HEK293T (cell line): ENCODE measurements at regions not wholly inside any gene's neighbourhood (a gene's known extent, or its start where the extent isn't known, plus 50 kb on each side); places are given as distances from the start of the nearest gene placed in this dataset.

Experiments
- CTCF ChIA-PET: fragments of 350-600 bp; formaldehyde crosslinking; extraction: SDS; loops from one replicate; lab custom pipeline; 2021; ENCODE audit warnings: antibody characterized with exemption, inconsistent platforms; lab: Yijun Ruan, JAX
- POLR2A ChIA-PET: fragments of 350-600 bp; formaldehyde crosslinking; extraction: SDS; loops from one replicate; lab custom pipeline; 2020; ENCODE audit warnings: antibody characterized with exemption, inconsistent platforms; lab: Yijun Ruan, JAX
- DNase-seq: peaks from one replicate; pipeline ENCODE4 v3.0.0; 2012; ENCODE audit warnings: mixed read lengths; ENCODE audit errors: extremely low spot score
- ARNT ChIP-seq: fragments of 450-650 bp; IDR thresholded peaks from 2 replicates; pipeline ENCODE4 v1.6.1; 2017; ENCODE audit warnings: mild to moderate bottlenecking
- BHLHE40 ChIP-seq: fragments of 450-650 bp; IDR thresholded peaks from 2 replicates; pipeline ENCODE4 v1.6.1; 2016; ENCODE audit warnings: mild to moderate bottlenecking, moderate library complexity, borderline replicate concordance
- CTBP1 ChIP-seq: fragments of 450-650 bp; IDR thresholded peaks from 2 replicates; pipeline ENCODE4 v1.6.1; 2016; ENCODE audit warnings: borderline replicate concordance
- ELF4 ChIP-seq: fragments of 450-650 bp; IDR thresholded peaks from 2 replicates; pipeline ENCODE4 v1.6.1; 2017; ENCODE audit warnings: antibody characterized with exemption
- FOXA1 ChIP-seq: fragments of 450-650 bp; IDR thresholded peaks from 2 replicates; pipeline ENCODE4 v1.6.1; 2016; ENCODE audit warnings: mild to moderate bottlenecking
- FOXK2 ChIP-seq: fragments of 450-650 bp; IDR thresholded peaks from 2 replicates; pipeline ENCODE4 v1.6.1; 2016; ENCODE audit warnings: mild to moderate bottlenecking
- FOXM1 ChIP-seq: fragments of 450-650 bp; IDR thresholded peaks from 2 replicates; pipeline ENCODE4 v1.6.1; 2017; ENCODE audit warnings: mild to moderate bottlenecking, borderline replicate concordance
- HDGF ChIP-seq: fragments of 450-650 bp; IDR thresholded peaks from 2 replicates; pipeline ENCODE4 v1.6.1; 2017; ENCODE audit warnings: antibody characterized with exemption, borderline replicate concordance
- L3MBTL2 ChIP-seq: fragments of 450-650 bp; conservative IDR thresholded peaks from 2 replicates; pipeline ENCODE4 v1.6.1; 2016; ENCODE audit warnings: mild to moderate bottlenecking
- LEF1 ChIP-seq: fragments of 450-650 bp; IDR thresholded peaks from 2 replicates; pipeline ENCODE4 v1.6.1; 2017; ENCODE audit warnings: mild to moderate bottlenecking, borderline replicate concordance
- NFRKB ChIP-seq: fragments of 450-650 bp; IDR thresholded peaks from 2 replicates; pipeline ENCODE4 v1.6.1; 2016; ENCODE audit warnings: mild to moderate bottlenecking, moderate library complexity
- SP1 ChIP-seq: fragments of 450-650 bp; IDR thresholded peaks from 2 replicates; pipeline ENCODE4 v1.6.1; 2017
- SUZ12 ChIP-seq: fragments of 450-650 bp; IDR thresholded peaks from 2 replicates; pipeline ENCODE4 v1.6.1; 2016; ENCODE audit warnings: mild to moderate bottlenecking
- TARDBP ChIP-seq: fragments of 450-650 bp; IDR thresholded peaks from 2 replicates; pipeline ENCODE4 v1.6.1; 2016
- ZNF384 ChIP-seq: fragments of 450-650 bp; IDR thresholded peaks from 2 replicates; pipeline ENCODE4 v1.6.1; 2016
- TF ChIP-seq, protein P1 (sequence below): fragments of 450-650 bp; IDR thresholded peaks from 2 replicates; pipeline ENCODE4 v1.6.1; 2016

DNA sequence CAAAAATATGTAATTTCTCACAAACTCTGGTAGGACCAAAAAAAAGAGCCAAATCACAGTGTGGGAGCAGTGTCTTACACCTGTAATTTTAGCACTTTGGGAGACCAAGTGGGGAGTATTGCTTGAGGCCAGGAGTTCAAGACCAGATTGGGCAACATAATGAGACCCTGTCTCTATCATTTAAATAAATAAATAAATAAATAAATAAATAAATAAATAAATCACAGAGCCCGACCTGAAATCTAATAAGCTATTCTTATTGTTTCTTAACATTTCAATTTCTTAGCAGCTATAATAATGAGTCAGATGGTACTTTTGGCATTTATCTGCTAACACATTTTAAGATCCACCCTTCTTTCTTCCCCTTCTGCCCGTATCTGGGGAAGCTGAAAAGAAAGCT, 1229.6 kb downstream of the SUCLG1 start:
- TF ChIP-seq FOXA1: no peak
- TF ChIP-seq, protein P1, sequence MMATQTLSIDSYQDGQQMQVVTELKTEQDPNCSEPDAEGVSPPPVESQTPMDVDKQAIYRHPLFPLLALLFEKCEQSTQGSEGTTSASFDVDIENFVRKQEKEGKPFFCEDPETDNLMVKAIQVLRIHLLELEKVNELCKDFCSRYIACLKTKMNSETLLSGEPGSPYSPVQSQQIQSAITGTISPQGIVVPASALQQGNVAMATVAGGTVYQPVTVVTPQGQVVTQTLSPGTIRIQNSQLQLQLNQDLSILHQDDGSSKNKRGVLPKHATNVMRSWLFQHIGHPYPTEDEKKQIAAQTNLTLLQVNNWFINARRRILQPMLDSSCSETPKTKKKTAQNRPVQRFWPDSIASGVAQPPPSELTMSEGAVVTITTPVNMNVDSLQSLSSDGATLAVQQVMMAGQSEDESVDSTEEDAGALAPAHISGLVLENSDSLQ: no peak
- no peak for TF ChIP-seq ARNT
- TF ChIP-seq FOXK2: no peak
- TF ChIP-seq HDGF: no peak
- no peak for TF ChIP-seq L3MBTL2
- TF ChIP-seq FOXM1: no peak
- TF ChIP-seq TARDBP: no peak
- no peak for TF ChIP-seq ELF4
- TF ChIP-seq SP1: no peak
- DNase-seq: no peak
- CTCF ChIA-PET: interaction anchor here (0.7 kb wide), 1 partner anchor 157 kb away, joined by 10 read pairs; no protein-coding TSS in a partner anchor
- POLR2A ChIA-PET: no interaction called here

DNA sequence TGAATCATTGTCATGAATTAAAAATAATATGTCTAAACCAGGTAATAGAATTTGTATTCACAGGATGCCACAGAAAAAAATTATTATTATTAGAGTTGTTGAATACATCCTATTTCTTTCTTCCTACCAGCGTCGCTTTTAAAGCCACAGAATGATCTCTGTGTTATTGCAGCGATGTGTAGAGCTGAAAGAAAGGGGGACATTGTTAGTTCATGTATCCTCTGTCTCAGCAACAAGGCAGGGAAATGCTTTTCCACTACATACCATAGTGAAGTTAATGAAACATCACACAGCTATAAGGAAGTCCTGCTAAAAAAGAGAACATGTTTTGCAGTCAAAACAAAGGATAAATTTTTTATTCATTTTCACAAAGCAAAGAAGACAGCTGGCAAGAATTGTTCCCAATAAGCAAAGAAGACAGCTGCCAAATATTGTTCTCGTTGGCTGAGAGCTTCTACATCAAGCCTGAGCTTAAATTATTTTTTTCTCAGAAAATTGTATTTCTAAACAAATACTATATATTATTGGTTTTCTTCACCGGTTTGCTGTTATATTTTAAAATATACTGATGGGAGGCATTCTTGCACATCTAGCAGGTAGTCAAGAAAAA, 1234.4 kb downstream of the SUCLG1 start:
- TF ChIP-seq CTBP1 (no peak), HDGF (no peak), SP1 (no peak), ARNT (no peak), FOXA1 (no peak), L3MBTL2 (no peak), LEF1 (no peak), NFRKB (no peak), TARDBP (no peak), BHLHE40 (no peak), FOXK2 (no peak)
- TF ChIP-seq, protein P1: no peak
- CTCF ChIA-PET: interaction anchor here (0.7 kb wide), 1 partner anchor 283 kb away, joined by 3 read pairs; no protein-coding TSS in a partner anchor
- POLR2A ChIA-PET: no interaction called here
- DNase-seq: no peak

DNA sequence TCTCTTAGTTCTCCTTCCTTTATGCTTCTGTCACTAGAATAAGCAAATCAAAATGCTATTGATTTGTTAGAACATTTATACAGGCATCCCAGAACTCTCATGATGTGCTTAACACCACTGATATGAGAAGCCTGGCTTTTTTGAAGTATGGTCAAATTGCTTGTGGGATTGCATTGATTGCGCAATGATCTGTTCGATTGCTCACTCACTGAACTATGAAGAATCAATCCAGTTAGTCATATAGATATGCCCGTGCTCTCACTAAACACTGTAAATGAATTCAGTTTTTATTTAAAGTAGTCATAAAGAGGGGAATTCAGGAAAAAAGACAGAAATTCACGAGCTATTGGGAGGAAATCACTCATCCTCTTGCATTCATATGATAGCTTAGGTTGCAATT, 1237.8 kb downstream of the SUCLG1 start:
- TF ChIP-seq BHLHE40 (no peak), HDGF (no peak), FOXM1 (no peak), ARNT (no peak), TARDBP (no peak), FOXA1 (no peak), LEF1 (no peak), L3MBTL2 (no peak), CTBP1 (no peak), ELF4 (no peak), SUZ12 (no peak), SP1 (no peak), NFRKB (no peak), FOXK2 (no peak), ZNF384 (no peak)
- TF ChIP-seq, protein P1: no peak
- ChIA-PET CTCF (no interaction called here), POLR2A (no interaction called here)
- DNase-seq: no peak

DNA sequence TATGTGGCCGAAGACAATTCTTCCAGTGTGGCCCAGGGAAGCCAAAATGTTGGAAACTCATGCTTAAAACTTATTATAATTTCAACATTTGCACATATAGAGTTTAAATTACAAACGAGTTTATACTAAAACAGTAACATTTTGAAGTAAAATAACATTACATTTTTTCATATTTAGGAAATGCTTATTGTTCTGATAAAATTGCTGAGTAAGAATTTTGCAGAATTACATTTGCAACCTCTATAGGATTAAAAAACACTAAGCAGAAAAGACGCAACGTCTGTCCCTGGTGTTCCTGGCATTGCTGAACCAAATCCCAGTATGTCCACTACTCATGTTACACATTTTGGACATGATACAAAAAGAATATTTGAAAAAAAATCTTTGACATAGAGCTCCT, 1241.2 kb downstream of the SUCLG1 start:
- POLR2A ChIA-PET: no interaction called here
- TF ChIP-seq, protein P1: no peak
- TF ChIP-seq NFRKB (no peak), LEF1 (no peak), SP1 (no peak)
- DNase-seq: no peak
- CTCF ChIA-PET: no interaction called here

DNA sequence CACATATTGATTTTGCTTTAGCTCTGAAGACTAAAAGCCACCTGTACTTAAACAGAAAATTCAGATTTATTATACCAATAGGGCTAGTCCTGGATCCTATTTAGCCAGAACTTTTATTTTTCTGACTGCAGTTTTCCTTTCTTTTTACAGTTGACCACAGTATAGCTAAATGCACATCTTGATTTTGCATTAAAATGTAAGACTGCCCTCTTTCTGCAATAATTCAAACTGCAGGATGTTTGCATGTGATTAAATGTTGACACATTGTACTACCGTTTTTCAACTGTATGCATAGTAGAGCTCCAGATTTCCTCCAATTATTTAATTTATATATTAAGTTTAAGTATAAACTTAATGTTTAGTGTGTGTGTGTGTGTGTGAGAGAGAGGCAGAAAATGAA, 1262.9 kb downstream of the SUCLG1 start:
- DNase-seq: no peak
- ChIA-PET CTCF (interaction anchor here (0.6 kb wide), 1 partner anchor 212 kb away, joined by 3 read pairs; no protein-coding TSS in a partner anchor), POLR2A (no interaction called here)
- TF ChIP-seq ELF4: no peak
- no peak for TF ChIP-seq SP1
- no peak for TF ChIP-seq ZNF384
- TF ChIP-seq, protein P1: no peak
- no peak for TF ChIP-seq TARDBP
- TF ChIP-seq HDGF: no peak
- TF ChIP-seq ARNT: no peak
- no peak for TF ChIP-seq FOXM1
- TF ChIP-seq NFRKB: no peak
- TF ChIP-seq FOXK2: no peak
- no peak for TF ChIP-seq FOXA1
- no peak for TF ChIP-seq LEF1
- no peak for TF ChIP-seq CTBP1
- TF ChIP-seq SUZ12: no peak
- no peak for TF ChIP-seq L3MBTL2
- no peak for TF ChIP-seq BHLHE40
